ENCODE measurements at regions not wholly inside any gene's neighbourhood (a gene's known extent, or its start where the extent isn't known, plus 50 kb on each side); places are given as distances from the start of the nearest gene placed in this dataset.

- ChIA-PET CTCF (no interaction called here), POLR2A (no interaction called here)
- TF ChIP-seq CTCF (IDR thresholded peaks at IDR 0.05) (no peak), EZH2 (IDR thresholded peaks at IDR 0.05; ENCODE audit: borderline replicate concordance, insufficient read depth, low read depth, low read length, poor library complexity, severe bottlenecking) (no peak)
- no peak overlapping the region for H3K4me3 Mint-ChIP-seq
- WGBS (ENCODE audit: insufficient coverage), result 89% methylated on average over 1 of the region's 1 CpG
- Histone ChIP-seq H3K4me2 (replicated peaks; ENCODE audit: low read depth, low read length, poor library complexity, severe bottlenecking) (no peak overlapping the region), H3K9me3 (ENCODE audit: control extremely low read depth in 1 of 3, control insufficient read depth in 2 of 3, insufficient read depth in 1 of 3, low read length in 2 of 3) (no peaks in the 10 kb centered on the region), H4K20me1 (ENCODE audit: control insufficient read depth, insufficient read depth, low read length, poor library complexity, severe bottlenecking) (no peaks in the 10 kb centered on the region), H3K27me3 (replicated peaks in 1 of 4; ENCODE audit: control extremely low read depth in 1 of 4, control insufficient read depth in 3 of 4, insufficient read depth in 4 of 4, low read length in 3 of 4) (no peaks in the 10 kb centered on the region), H3K4me1 (ENCODE audit: control insufficient read depth in 2 of 2, insufficient read depth in 2 of 2, low read length in 2 of 2) (no peaks in the 10 kb centered on the region), H3K4me3 (ENCODE audit: control extremely low read depth in 1 of 5, extremely low read depth in 1 of 5, insufficient read depth in 1 of 5, low read depth in 2 of 5, low read length in 4 of 5) (no peak overlapping the region), H3K79me2 (ENCODE audit: control insufficient read depth, insufficient read depth, low read length) (no peaks in the 10 kb centered on the region), H3K27ac (ENCODE audit: low read length in 2 of 2) (no peak overlapping the region), H3K9ac (ENCODE audit: low read length) (no peak overlapping the region), H2AFZ (ENCODE audit: insufficient read depth, low read depth, low read length, poor library complexity, severe bottlenecking) (no peak overlapping the region), H3K36me3 (replicated peaks in 1 of 2; ENCODE audit: control extremely low read depth in 1 of 2, control insufficient read depth in 1 of 2, extremely low read depth in 1 of 2, insufficient read depth in 2 of 2, low read length in 1 of 2) (no peaks in the 10 kb centered on the region)
- no peak overlapping the region for H3K27ac Mint-ChIP-seq
- H3K9me3 Mint-ChIP-seq (ENCODE audit: insufficient read depth), result no peaks in the 10 kb centered on the region
- DNase-seq (no peak), ATAC-seq (ENCODE audit: low read depth) (no peak)
- intact Hi-C loops (cut with micrococcal nuclease), result no loop called here
- H3K27me3 Mint-ChIP-seq, result peaks cover 7% of the 10 kb centered on the region
- H3K4me1 Mint-ChIP-seq, result no peaks in the 10 kb centered on the region
Observed at GRCh38 chr14:58784931-58785330, 147.2 kb downstream of the DACT1 start.

GRCh38 chr14:58785701-58786100, 147.9 kb downstream of the DACT1 start:
- WGBS (ENCODE audit: insufficient coverage), result no CpG with 5 or more reads among the region's 3 CpGs
- POLR2A ChIA-PET, result no interaction called here

More at GRCh38 chr14:58785701-58786100, 147.9 kb downstream of the DACT1 start:
- intact Hi-C loops (cut with micrococcal nuclease), result no loop called here
- H3K27ac ChIP-seq (ENCODE audit: low read length in 2 of 2), result no peak overlapping the region
- Mint-ChIP-seq H3K9me3 (ENCODE audit: insufficient read depth) (no peaks in the 10 kb centered on the region), H3K27me3 (peaks cover 7% of the 10 kb centered on the region), H3K4me1 (no peaks in the 10 kb centered on the region), H3K27ac (no peak overlapping the region), H3K4me3 (no peak overlapping the region)
- H3K27me3 ChIP-seq (replicated peaks in 1 of 4; ENCODE audit: control extremely low read depth in 1 of 4, control insufficient read depth in 3 of 4, insufficient read depth in 4 of 4, low read length in 3 of 4), result no peaks in the 10 kb centered on the region
- no peaks in the 10 kb centered on the region for H4K20me1 ChIP-seq (ENCODE audit: control insufficient read depth, insufficient read depth, low read length, poor library complexity, severe bottlenecking)
- no peak overlapping the region for H3K4me3 ChIP-seq (ENCODE audit: control extremely low read depth in 1 of 5, extremely low read depth in 1 of 5, insufficient read depth in 1 of 5, low read depth in 2 of 5, low read length in 4 of 5)
- DNase-seq (no peak), ATAC-seq (ENCODE audit: low read depth) (no peak)
- H3K9ac ChIP-seq (ENCODE audit: low read length), result no peak overlapping the region
- no peaks in the 10 kb centered on the region for H3K79me2 ChIP-seq (ENCODE audit: control insufficient read depth, insufficient read depth, low read length)
- no peaks in the 10 kb centered on the region for H3K4me1 ChIP-seq (ENCODE audit: control insufficient read depth in 2 of 2, insufficient read depth in 2 of 2, low read length in 2 of 2)
- no peaks in the 10 kb centered on the region for H3K36me3 ChIP-seq (replicated peaks in 1 of 2; ENCODE audit: control extremely low read depth in 1 of 2, control insufficient read depth in 1 of 2, extremely low read depth in 1 of 2, insufficient read depth in 2 of 2, low read length in 1 of 2)
- TF ChIP-seq CTCF (IDR thresholded peaks at IDR 0.05), result no peak
- no peak for TF ChIP-seq EZH2 (IDR thresholded peaks at IDR 0.05; ENCODE audit: borderline replicate concordance, insufficient read depth, low read depth, low read length, poor library complexity, severe bottlenecking)
- CTCF ChIA-PET, result no interaction called here
- no peak overlapping the region for H3K4me2 ChIP-seq (replicated peaks; ENCODE audit: low read depth, low read length, poor library complexity, severe bottlenecking)
- H2AFZ ChIP-seq (ENCODE audit: insufficient read depth, low read depth, low read length, poor library complexity, severe bottlenecking), result no peak overlapping the region
- H3K9me3 ChIP-seq (ENCODE audit: control extremely low read depth in 1 of 3, control insufficient read depth in 2 of 3, insufficient read depth in 1 of 3, low read length in 2 of 3), result no peaks in the 10 kb centered on the region

Data from B cell (primary cell).